Liver (tissue), 8 donors: ENCODE measurements at regions not wholly inside any gene's neighbourhood (a gene's known extent, or its start where the extent isn't known, plus 50 kb on each side); places are given as distances from the start of the nearest gene placed in this dataset.

Experiments used
- DNase-seq: peaks from one replicate; pipeline ENCODE4 v3.0.0-alpha.2; 2017; ENCODE audit warnings: low spot score
- H3K27ac ChIP-seq, 2 donors: one replicate each; pipeline ENCODE4 v1.7.0; 2013; ENCODE audit warnings: inconsistent platforms in 2 of 2, low read length in 2 of 2, control low read depth in 1 of 2, low read depth in 1 of 2, mild to moderate bottlenecking in 1 of 2
- H3K27me3 ChIP-seq, 4 donors: one replicate each; pipeline versions ENCODE4 v1.6.1 to v1.7.0; 2013; ENCODE audit warnings: low read length in 3 of 4, inconsistent platforms in 1 of 4, mild to moderate bottlenecking in 1 of 4, moderate library complexity in 1 of 4; ENCODE audit not compliant: control insufficient read depth in 4 of 4, insufficient read depth in 4 of 4
- H3K36me3 ChIP-seq, 4 donors: one replicate each; pipeline versions ENCODE4 v1.6.1 to v1.7.0; 2013; ENCODE audit warnings: low read length in 3 of 4, mild to moderate bottlenecking in 3 of 4, low read depth in 1 of 4, moderate library complexity in 1 of 4; ENCODE audit not compliant: control insufficient read depth in 4 of 4, insufficient read depth in 3 of 4
- H3K4me1 ChIP-seq, 4 donors: one replicate each; pipeline versions ENCODE4 v1.6.1 to v1.7.0; 2013; ENCODE audit warnings: low read length in 3 of 4, mild to moderate bottlenecking in 3 of 4, moderate library complexity in 1 of 4; ENCODE audit not compliant: control insufficient read depth in 4 of 4, insufficient read depth in 4 of 4
- H3K4me3 ChIP-seq, 3 donors: one replicate each; pipeline versions ENCODE4 v1.6.1 to v1.7.0; 2013; ENCODE audit warnings: low read length in 3 of 3, control low read depth in 1 of 3, low read depth in 1 of 3, mild to moderate bottlenecking in 1 of 3
- H3K9ac ChIP-seq, 2 donors: one replicate each; pipeline ENCODE4 v1.7.0; 2013; ENCODE audit warnings: low read length in 2 of 2, mild to moderate bottlenecking in 2 of 2, moderate library complexity in 2 of 2, control low read depth in 1 of 2, low read depth in 1 of 2
- H3K9me3 ChIP-seq, 4 donors: one replicate each; pipeline versions ENCODE4 v1.6.1 to v1.7.0; 2013; ENCODE audit warnings: low read length in 3 of 4; ENCODE audit not compliant: control insufficient read depth in 4 of 4
- EGR1 ChIP-seq, 2 donors: IDR thresholded peaks; 2 replicates each; pipeline ENCODE4 v1.6.1; 2016 to 2018; ENCODE audit warnings: antibody characterized with exemption in 2 of 2, low read depth in 2 of 2
- FOXA1 ChIP-seq: IDR thresholded peaks from 2 replicates; pipeline ENCODE4 v1.6.1; 2016; ENCODE audit warnings: antibody characterized with exemption
- FOXA2 ChIP-seq: IDR thresholded peaks from 2 replicates; pipeline ENCODE4 v1.6.1; 2016; ENCODE audit warnings: antibody characterized with exemption
- GABPA ChIP-seq, 2 donors: IDR thresholded peaks in 1 of 2; conservative IDR thresholded peaks in 1 of 2; 2 replicates each; pipeline ENCODE4 v1.6.1; 2016; ENCODE audit warnings: antibody characterized with exemption in 2 of 2, mild to moderate bottlenecking in 1 of 2, moderate library complexity in 1 of 2
- HNF4A ChIP-seq, 2 donors: conservative IDR thresholded peaks; 2 replicates each; pipeline ENCODE4 v1.6.1; 2016; ENCODE audit warnings: antibody characterized with exemption in 2 of 2, mild to moderate bottlenecking in 2 of 2
- HNF4G ChIP-seq: IDR thresholded peaks from 2 replicates; pipeline ENCODE4 v1.6.1; 2016; ENCODE audit warnings: antibody characterized with exemption
- JUND ChIP-seq, 2 donors: IDR thresholded peaks; 2 replicates each; pipeline ENCODE4 v1.6.1; 2016; ENCODE audit warnings: antibody characterized with exemption in 2 of 2
- NR2F2 ChIP-seq: IDR thresholded peaks from 2 replicates; pipeline ENCODE4 v1.6.1; 2016; ENCODE audit warnings: antibody characterized with exemption
- RXRA ChIP-seq, 2 donors: IDR thresholded peaks; 2 replicates each; pipeline ENCODE4 v1.6.1; 2017 to 2018; ENCODE audit warnings: antibody characterized with exemption in 2 of 2, mild to moderate bottlenecking in 1 of 2
- SP1 ChIP-seq: IDR thresholded peaks from 2 replicates; pipeline ENCODE4 v1.6.1; 2018; ENCODE audit warnings: antibody characterized with exemption, mild to moderate bottlenecking
- TAF1 ChIP-seq: conservative IDR thresholded peaks from 2 replicates; pipeline ENCODE4 v1.6.1; 2016; ENCODE audit warnings: antibody characterized with exemption, mild to moderate bottlenecking
- YY1 ChIP-seq: IDR thresholded peaks from 2 replicates; pipeline ENCODE4 v1.6.1; 2016; ENCODE audit warnings: antibody characterized with exemption, mild to moderate bottlenecking
- WGBS: extraction: QIAGEN DNeasy Blood & Tissue Kit; methylation state at CpG from one replicate; pipeline ENCODE4 v1.1.7; 2013; 5-methylcytosine and 5-hydroxymethylcytosine counted together
- TF ChIP-seq, protein P1 (sequence below): IDR thresholded peaks from 2 replicates; pipeline ENCODE4 v1.6.1; 2016; ENCODE audit warnings: antibody characterized with exemption
- TF ChIP-seq, protein P2 (sequence below): IDR thresholded peaks from 2 replicates; pipeline ENCODE4 v1.6.1; 2016; ENCODE audit warnings: antibody characterized with exemption
- TF ChIP-seq, protein P3 (sequence below): IDR thresholded peaks from 2 replicates; pipeline ENCODE4 v1.6.1; 2016; ENCODE audit warnings: antibody characterized with exemption, mild to moderate bottlenecking
- TF ChIP-seq, protein P4 (sequence below): fragments of 150-350 bp; IDR thresholded peaks from 2 replicates; pipeline ENCODE4 v1.5.1; 2017; ENCODE audit warnings: improper control_type of control experiment, low read depth, low read length; ENCODE audit not compliant: missing input control
- TF ChIP-seq, protein P5 (sequence below): IDR thresholded peaks from 2 replicates; pipeline ENCODE4 v1.6.1; 2016; ENCODE audit warnings: antibody characterized with exemption
- donor health status: healthy.
- donor health status: healthy.
- donor health status: healthy.
- donor health status: healthy.
- donor health status: healthy.

DNA sequence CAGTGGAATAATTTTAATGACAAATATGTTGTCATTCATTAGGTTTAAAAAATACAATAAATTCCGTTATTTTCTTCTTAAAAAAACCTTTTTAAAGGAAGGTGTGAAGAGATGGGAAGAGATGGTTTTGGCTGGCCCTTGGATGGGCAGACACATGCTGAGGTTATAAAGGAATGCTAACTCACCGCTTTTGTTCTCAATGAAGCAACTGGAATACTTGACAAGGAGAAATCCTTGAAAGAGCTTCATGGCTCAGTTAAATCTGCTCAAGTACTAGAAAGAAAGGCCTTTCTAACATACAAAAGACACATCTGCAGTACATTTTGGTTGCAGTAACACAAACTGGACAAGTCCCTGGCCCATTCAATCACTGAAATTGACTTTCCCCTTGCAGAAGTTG, 158.3 kb upstream of the KCNJ16 start (continued):
- TF ChIP-seq, protein P1, sequence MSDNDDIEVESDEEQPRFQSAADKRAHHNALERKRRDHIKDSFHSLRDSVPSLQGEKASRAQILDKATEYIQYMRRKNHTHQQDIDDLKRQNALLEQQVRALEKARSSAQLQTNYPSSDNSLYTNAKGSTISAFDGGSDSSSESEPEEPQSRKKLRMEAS: no peak
- no peak for TF ChIP-seq EGR1 (IDR thresholded peaks at IDR 0.05; ENCODE audit: low read depth in 2 of 2)
- TF ChIP-seq, protein P2, sequence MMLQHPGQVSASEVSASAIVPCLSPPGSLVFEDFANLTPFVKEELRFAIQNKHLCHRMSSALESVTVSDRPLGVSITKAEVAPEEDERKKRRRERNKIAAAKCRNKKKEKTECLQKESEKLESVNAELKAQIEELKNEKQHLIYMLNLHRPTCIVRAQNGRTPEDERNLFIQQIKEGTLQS: no peak

DNA sequence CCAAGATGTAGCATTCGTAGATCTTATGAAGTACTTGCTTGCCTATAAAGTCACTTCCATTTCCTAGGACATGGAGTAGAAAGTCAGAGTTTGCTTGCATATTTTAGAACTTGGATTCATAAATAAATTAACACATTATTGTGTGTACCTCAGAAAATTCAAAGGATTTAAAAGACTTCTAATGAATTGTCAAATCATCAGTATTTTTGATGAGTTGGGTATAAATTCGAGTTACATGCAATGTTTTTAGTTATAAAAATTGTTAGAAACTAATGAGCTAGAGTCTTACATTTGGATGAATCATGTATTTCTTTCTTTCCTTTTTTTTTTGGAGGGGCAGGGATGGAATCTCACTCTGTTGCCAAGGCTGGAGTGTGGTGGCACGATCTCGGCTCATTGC, 156.9 kb upstream of the KCNJ16 start:
- WGBS: 75% methylated on average over 4 of the region's 4 CpGs
- no peaks in the 10 kb centered on the region for H3K4me1 ChIP-seq
- TF ChIP-seq EGR1 (IDR thresholded peaks at IDR 0.05; ENCODE audit: low read depth in 2 of 2) (no peak), HNF4A (conservative IDR thresholded peaks at IDR 0.05) (no peak), HNF4G (no peak), FOXA2 (no peak), FOXA1 (no peak), RXRA (IDR thresholded peaks at IDR 0.05) (no peak)
- TF ChIP-seq, protein P3, sequence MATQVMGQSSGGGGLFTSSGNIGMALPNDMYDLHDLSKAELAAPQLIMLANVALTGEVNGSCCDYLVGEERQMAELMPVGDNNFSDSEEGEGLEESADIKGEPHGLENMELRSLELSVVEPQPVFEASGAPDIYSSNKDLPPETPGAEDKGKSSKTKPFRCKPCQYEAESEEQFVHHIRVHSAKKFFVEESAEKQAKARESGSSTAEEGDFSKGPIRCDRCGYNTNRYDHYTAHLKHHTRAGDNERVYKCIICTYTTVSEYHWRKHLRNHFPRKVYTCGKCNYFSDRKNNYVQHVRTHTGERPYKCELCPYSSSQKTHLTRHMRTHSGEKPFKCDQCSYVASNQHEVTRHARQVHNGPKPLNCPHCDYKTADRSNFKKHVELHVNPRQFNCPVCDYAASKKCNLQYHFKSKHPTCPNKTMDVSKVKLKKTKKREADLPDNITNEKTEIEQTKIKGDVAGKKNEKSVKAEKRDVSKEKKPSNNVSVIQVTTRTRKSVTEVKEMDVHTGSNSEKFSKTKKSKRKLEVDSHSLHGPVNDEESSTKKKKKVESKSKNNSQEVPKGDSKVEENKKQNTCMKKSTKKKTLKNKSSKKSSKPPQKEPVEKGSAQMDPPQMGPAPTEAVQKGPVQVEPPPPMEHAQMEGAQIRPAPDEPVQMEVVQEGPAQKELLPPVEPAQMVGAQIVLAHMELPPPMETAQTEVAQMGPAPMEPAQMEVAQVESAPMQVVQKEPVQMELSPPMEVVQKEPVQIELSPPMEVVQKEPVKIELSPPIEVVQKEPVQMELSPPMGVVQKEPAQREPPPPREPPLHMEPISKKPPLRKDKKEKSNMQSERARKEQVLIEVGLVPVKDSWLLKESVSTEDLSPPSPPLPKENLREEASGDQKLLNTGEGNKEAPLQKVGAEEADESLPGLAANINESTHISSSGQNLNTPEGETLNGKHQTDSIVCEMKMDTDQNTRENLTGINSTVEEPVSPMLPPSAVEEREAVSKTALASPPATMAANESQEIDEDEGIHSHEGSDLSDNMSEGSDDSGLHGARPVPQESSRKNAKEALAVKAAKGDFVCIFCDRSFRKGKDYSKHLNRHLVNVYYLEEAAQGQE: no peak
- TF ChIP-seq, protein P4, sequence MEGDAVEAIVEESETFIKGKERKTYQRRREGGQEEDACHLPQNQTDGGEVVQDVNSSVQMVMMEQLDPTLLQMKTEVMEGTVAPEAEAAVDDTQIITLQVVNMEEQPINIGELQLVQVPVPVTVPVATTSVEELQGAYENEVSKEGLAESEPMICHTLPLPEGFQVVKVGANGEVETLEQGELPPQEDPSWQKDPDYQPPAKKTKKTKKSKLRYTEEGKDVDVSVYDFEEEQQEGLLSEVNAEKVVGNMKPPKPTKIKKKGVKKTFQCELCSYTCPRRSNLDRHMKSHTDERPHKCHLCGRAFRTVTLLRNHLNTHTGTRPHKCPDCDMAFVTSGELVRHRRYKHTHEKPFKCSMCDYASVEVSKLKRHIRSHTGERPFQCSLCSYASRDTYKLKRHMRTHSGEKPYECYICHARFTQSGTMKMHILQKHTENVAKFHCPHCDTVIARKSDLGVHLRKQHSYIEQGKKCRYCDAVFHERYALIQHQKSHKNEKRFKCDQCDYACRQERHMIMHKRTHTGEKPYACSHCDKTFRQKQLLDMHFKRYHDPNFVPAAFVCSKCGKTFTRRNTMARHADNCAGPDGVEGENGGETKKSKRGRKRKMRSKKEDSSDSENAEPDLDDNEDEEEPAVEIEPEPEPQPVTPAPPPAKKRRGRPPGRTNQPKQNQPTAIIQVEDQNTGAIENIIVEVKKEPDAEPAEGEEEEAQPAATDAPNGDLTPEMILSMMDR: no peak
- TF ChIP-seq, protein P2: no peak
- no peaks in the 10 kb centered on the region for H3K36me3 ChIP-seq
- H3K27me3 ChIP-seq: peaks cover 0 to 3% (median 0%) of the 10 kb centered on the region in 4 donors
- no peaks in the 10 kb centered on the region for H3K9me3 ChIP-seq
- H3K27ac ChIP-seq: no peak overlapping the region
- no peak overlapping the region for H3K4me3 ChIP-seq
- H3K9ac ChIP-seq: no peak overlapping the region
- DNase-seq: no peak

DNA sequence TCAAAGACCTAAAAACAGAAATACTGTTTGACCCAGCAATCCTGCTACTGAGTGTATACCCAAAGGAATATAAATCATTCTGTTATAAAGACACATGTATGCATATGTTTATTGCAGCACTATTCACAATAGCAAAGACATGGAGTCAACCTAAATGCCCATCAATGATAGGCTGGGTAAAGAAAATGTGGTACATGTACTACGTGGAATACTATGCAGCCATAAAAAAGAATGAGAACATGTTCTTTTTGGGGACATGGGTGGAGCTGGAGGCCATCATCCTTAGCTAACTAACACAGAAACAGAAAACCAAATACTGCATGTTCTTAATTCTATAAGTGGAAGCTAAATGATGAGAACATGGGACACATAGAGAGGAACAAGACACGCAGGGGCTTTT, 155.2 kb upstream of the KCNJ16 start:
- Histone ChIP-seq H3K27ac (no peak overlapping the region), H3K9ac (no peak overlapping the region), H3K4me3 (no peak overlapping the region), H3K9me3 (no peaks in the 10 kb centered on the region), H3K36me3 (no peaks in the 10 kb centered on the region), H3K27me3 (no peaks in the 10 kb centered on the region), H3K4me1 (no peaks in the 10 kb centered on the region)
- WGBS: 87% methylated on average over 2 of the region's 2 CpGs
- DNase-seq: no peak
- no peak for TF ChIP-seq FOXA2
- no peak for TF ChIP-seq YY1
- no peak for TF ChIP-seq NR2F2
- TF ChIP-seq JUND (IDR thresholded peaks at IDR 0.05): no peak
- no peak for TF ChIP-seq HNF4G
- no peak for TF ChIP-seq TAF1
- no peak for TF ChIP-seq HNF4A (conservative IDR thresholded peaks at IDR 0.05)
- TF ChIP-seq, protein P5, sequence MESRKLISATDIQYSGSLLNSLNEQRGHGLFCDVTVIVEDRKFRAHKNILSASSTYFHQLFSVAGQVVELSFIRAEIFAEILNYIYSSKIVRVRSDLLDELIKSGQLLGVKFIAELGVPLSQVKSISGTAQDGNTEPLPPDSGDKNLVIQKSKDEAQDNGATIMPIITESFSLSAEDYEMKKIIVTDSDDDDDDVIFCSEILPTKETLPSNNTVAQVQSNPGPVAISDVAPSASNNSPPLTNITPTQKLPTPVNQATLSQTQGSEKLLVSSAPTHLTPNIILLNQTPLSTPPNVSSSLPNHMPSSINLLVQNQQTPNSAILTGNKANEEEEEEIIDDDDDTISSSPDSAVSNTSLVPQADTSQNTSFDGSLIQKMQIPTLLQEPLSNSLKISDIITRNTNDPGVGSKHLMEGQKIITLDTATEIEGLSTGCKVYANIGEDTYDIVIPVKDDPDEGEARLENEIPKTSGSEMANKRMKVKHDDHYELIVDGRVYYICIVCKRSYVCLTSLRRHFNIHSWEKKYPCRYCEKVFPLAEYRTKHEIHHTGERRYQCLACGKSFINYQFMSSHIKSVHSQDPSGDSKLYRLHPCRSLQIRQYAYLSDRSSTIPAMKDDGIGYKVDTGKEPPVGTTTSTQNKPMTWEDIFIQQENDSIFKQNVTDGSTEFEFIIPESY: no peak
- TF ChIP-seq, protein P2: no peak
- TF ChIP-seq GABPA (IDR thresholded peaks at IDR 0.05 in 1 of 2, conservative IDR thresholded peaks at IDR 0.05 in 1 of 2): no peak
- no peak for TF ChIP-seq RXRA (IDR thresholded peaks at IDR 0.05)
- TF ChIP-seq, protein P3: no peak
- TF ChIP-seq SP1: no peak
- no peak for TF ChIP-seq FOXA1
